CD4-positive, alpha-beta T cell treated with Interleukin-4 for 4 hours (primary cell): ENCODE measurements at regions not wholly inside any gene's neighbourhood (a gene's known extent, or its start where the extent isn't known, plus 50 kb on each side); places are given as distances from the start of the nearest gene placed in this dataset.

Experiments
- DNase-seq: peaks from one replicate; pipeline ENCODE4 v3.0.0-alpha.2; 2020

DNA sequence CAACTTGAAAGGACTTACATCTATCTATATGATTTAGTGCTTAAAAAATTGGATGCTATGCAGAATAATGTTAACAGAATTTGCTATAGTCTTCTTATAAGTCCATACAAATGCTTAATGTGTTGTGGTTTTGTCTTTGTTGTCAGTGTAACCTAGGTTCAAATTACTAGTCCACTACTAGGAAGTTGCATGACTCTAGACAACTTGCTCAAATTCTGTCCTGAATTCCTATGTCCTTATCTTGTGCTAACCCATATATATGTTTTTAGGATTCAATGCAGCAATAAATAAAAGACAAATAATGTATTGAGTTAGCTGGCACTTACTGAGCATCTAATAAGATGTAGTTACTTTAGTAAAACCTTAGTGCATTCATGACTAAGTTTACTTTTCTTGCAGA lies 276.5 kb upstream of the KCNMB2 start:
- DNase-seq: no peak

DNA sequence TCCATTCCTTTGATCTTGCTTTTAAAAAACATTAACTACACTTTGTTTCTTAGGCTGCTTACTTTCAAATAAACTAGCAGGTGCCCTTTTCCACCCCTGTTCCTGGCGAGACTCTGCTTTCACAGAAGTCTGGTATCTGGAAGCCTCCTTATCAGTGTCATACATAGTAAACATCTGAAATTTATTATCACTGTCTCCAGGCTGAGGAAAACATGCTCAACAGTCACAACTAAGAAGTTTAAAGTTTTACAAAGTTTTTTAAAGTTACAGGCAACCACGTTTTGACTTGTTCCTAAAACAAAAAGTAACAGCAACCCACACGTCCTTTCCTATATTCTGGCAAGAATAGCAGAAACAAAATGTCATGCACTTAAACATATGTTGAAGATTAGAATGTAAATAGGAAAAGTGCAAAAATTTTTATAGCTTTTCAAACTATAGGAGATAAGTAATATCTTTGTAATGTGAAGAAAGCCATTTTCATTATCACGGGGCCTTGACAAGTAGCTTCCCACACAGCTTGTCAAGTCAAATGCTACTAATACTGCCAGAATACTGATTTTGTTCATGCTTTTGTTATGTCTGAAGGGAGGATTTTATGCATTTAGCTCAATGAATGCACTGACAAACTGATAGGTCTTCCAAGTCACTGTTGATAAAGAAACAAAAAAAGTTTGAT lies 275.2 kb upstream of the KCNMB2 start:
- no peak for DNase-seq

DNA sequence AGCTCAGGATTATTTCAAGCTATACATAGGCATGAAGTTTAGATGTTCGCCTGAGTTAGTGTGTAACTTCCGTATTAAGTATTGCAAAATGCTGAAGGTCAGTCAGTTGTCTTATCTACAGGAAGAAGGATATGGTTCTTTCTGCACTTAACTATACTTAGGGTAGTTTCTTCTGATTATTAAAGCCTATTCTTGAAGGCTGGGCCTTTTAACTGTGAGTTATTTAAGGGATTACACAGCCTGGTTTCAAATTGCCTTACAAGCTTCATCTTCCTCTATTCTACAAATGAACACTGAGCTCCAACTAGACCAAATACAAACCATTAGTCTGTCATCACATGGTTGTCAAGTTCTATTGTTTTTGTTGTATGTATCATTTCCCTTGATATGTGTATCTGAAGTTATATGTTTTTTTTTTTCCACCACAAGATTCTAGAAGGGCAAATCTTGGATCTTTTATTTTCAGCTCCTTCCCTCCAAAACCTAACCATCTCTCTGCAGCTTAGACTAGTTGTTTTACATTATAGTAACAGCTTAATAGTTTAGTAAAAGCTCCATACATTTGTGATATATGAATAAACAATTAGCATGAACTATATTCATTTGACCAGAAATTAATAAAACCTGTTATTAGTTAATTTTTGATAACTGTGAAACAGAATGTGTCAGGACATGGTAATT lies 272.9 kb upstream of the KCNMB2 start:
- DNase-seq: no peak

DNA sequence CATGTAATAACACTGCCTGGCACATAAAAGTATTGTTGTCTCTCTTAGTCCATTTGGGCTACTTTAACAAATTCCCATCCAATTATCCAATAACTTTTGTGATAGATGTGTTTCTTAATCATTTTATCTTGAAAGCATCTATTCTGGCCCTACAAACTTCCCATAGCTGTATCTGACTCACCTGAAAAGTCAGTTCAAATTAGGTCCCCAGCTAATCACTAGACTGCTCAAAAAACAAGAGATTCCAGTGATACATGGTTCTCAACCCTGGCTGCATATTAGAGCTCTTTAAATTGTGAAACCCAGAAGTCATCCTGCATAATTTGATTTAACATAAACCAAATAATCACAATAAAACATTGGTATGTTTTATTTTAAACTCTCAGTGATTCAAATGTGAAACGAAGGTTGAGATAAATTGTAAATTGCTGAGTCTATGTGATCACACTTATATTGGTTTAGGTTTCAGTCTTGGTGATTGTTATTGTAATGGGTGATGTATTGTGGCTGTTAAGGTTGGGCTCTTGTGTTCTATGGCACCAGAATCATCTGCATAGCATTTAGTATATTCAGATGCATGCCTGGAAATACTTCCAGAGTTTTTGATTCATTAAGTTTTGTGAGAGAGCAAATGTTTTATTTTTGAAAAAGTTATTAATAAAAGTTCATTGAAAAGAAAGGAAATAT lies 268.9 kb upstream of the KCNMB2 start:
- no peak for DNase-seq

- DNase-seq: no peak
These were observed 265.4 kb upstream of the KCNMB2 start for GRCh38 chr3:178270838-178271237.

DNA sequence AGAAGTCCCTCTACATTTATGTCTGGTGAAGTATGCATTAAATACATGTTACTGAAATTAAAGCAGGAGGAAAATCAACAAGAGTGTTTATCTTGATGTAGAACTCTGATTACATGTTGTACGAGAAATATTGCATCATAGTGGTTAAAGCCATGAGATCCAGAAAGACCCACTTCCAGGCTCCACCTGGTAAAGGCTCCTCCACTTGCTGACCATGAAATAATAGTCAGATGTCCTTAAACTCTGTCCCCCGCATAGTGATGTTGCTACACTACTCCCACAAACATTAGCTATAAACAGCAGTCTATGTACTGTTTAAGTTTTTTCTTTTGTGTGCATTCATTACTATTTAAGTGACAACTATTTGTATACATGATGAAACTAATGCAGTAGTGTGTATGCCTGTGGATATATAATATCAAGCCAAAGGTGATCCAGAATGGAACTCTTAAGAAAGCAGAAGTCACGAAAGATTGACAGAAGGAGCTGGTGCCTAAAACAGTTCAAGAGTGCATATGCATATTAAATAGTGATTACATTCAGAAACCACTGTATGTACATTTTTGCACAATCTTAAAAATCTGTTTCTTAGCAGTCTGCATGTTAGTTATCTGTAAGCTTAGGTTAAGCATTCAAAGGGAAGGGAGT lies 264.4 kb upstream of the KCNMB2 start:
- no peak for DNase-seq

DNA sequence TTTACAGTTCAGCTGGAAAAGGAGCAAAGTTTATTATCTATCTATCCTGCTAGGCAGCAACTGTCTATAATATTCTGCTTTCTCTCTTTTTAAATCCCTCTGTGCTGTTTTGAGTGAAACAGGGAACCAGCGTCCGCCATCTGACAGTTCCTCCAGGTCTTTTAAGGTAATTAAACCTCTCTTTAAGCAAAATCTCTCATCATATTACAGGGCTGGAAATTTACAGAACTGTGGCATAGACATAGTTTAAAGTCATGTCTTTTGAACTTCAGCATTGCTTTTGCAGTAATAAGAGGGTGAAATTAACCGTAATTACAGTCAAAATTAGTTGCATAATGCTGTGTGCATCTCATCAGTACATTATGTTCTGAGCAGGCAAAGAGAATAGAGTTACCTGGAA lies 263.4 kb upstream of the KCNMB2 start:
- DNase-seq: no peak

DNA sequence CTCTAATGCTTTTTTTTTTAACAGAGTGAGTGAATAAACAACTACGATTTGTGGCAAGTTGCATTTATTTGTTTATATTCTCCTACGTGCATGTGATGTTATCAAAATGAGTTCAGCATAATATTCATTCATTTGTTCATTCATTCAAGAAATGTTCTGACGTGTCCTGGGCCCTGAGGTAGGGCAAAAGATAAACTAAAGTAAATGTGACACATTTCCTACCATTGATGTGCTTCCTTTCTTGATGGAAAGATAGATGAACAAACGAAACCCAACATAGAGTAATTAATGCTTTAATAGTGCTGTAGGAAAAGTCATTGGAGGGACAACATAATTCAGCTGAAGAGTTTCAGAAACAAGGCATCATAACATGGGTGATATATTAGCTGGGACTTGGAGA lies 261.5 kb upstream of the KCNMB2 start:
- no peak for DNase-seq

DNA sequence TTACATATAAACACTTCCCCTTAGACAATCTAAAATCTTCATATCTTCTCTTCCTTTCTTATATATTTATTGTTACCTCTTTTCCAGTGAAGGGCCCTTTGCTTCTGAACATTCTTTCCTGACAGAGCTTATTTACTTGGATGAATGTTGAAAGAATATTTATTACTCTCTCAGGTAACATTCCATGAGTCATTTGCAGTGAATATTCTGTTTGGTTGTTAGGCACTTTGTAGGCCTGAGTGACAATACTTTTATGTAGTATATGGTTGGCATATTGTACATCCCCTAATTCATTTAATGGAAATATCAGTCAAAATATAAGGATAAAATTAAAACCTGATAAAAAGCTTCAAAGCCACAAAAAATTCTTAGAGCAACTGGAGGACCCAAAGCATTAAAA lies 260.9 kb upstream of the KCNMB2 start:
- DNase-seq: no peak

GRCh38 chr3:178275793-178276192 lies 260.4 kb upstream of the KCNMB2 start:
- no peak for DNase-seq

- DNase-seq: no peak
These were observed 258.6 kb upstream of the KCNMB2 start for GRCh38 chr3:178277605-178278004.

DNA sequence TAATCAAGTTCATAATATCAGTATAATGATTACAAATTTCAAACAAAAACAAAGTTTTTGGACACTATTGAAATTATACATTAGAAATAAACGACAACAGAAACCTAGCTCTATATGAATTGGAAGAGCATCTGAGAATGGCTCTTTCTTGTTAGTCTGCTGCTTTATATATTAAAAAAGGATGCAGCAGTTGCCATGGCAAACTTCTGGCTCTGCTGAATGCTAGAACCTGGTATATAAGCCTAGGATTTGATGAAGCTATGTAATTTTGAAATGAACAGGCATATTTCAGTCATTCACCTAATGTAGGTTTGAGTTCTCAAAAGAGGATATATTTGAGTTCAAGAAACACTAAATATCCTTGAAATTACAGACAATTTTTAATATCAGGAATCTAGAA lies 252.7 kb upstream of the KCNMB2 start:
- no peak for DNase-seq

DNA sequence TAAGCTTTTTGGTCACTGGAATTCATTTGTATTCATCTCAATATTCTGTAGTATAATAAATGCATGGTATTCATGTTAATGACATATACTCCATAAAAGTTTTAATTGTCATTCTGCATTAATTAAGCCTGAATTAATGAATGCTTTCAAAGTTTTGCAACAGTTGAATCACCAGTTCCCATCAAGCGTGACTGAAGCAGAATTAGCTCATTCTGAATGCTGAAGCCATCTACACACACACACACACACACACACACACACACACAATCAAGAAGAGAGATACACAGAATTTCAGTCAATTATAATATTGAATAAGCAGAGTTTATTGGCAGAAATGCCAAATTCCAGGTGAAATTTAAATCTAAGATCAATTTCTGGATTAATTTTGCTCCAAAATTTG lies 252.1 kb upstream of the KCNMB2 start:
- no peak for DNase-seq

GRCh38 chr3:178288074-178288473 lies 248.2 kb upstream of the KCNMB2 start:
- no peak for DNase-seq

DNA sequence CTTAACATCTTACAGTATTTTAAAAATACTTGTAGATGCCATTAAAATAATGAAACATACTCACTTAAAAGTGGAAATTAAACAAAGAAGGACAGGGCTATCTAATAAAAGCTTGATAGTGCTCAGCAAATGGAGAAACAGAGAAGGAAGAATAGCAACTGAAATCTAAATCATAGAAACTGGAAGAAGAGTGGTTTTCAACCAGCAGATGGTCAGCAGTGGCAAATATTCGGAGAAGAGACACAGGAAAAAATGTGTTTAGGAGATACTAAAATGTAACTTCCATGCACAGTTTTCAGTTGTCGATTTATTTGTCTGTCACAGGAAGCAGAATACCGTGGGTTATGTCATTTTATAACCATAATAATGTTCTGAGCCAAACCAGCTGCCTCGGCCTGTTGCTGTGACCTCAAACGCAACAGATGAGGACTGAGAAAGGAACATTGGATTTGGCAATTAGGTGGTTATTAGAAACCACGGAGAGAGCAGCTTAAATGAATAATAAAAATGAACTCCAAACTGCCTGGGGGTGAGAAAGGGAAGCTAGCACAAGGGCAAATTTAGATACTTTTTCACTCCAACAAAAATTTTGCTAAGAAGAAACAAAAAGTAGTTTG lies 246.6 kb upstream of the KCNMB2 start:
- DNase-seq: no peak

GRCh38 chr3:178291574-178292370 lies 244.5 kb upstream of the KCNMB2 start:
- no peak for DNase-seq

GRCh38 chr3:178295292-178295912 lies 240.8 kb upstream of the KCNMB2 start:
- no peak for DNase-seq

- no peak for DNase-seq
These were observed 239.0 kb upstream of the KCNMB2 start for GRCh38 chr3:178297199-178297598.

DNA sequence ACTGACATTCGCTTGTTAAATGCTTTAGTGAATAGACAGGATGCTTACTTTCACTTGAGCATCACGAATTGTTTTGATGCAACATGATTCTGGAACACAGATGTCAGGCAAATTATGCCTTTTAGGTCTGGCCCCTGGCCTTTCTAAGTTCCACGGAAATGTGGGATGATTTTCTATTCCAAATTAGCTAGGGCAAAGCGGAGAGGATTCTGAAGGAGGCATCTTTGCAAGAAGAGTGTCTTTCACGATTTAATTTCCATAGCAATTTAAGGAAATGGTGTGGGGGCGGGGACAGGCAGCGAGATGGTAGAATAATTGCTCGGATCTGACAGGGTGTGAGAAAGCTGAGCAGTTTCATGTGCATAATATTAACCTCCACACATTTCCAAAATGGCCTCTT lies 238.5 kb upstream of the KCNMB2 start:
- DNase-seq: no peak

GRCh38 chr3:178300441-178300959 lies 235.7 kb upstream of the KCNMB2 start:
- DNase-seq: no peak
